ENCODE measurements at regions not wholly inside any gene's neighbourhood (a gene's known extent, or its start where the extent isn't known, plus 50 kb on each side); places are given as distances from the start of the nearest gene placed in this dataset.

DNA sequence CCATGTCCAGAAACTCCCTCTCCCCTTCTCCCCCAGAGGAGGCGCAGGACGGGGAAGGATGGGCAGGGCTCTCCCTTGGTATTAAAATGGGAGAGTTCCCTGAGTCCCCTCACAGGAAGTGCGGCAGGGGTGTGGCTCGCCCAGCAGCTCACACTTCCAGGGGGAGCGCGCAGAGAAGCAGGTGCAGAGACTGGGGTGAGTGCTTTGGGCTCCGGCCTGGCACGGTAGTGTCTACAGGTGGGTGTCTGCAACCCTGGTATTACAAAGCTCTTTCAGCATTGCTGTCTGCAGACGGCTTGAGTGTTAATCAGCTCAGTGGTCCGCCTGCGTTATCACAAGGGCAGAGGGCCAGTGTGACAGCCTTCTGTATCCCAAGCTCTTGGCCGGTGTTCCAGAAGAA is 114.9 kb upstream of the FBXL7 start:
- DNase-seq (ENCODE audit: insufficient read length, low spot score) (no peak), FAIRE-seq (no peak)
- TF ChIP-seq, protein P1, sequence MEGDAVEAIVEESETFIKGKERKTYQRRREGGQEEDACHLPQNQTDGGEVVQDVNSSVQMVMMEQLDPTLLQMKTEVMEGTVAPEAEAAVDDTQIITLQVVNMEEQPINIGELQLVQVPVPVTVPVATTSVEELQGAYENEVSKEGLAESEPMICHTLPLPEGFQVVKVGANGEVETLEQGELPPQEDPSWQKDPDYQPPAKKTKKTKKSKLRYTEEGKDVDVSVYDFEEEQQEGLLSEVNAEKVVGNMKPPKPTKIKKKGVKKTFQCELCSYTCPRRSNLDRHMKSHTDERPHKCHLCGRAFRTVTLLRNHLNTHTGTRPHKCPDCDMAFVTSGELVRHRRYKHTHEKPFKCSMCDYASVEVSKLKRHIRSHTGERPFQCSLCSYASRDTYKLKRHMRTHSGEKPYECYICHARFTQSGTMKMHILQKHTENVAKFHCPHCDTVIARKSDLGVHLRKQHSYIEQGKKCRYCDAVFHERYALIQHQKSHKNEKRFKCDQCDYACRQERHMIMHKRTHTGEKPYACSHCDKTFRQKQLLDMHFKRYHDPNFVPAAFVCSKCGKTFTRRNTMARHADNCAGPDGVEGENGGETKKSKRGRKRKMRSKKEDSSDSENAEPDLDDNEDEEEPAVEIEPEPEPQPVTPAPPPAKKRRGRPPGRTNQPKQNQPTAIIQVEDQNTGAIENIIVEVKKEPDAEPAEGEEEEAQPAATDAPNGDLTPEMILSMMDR (IDR thresholded peaks at IDR 0.05; ENCODE audit: insufficient read depth, missing control alignments): no peak

DNA sequence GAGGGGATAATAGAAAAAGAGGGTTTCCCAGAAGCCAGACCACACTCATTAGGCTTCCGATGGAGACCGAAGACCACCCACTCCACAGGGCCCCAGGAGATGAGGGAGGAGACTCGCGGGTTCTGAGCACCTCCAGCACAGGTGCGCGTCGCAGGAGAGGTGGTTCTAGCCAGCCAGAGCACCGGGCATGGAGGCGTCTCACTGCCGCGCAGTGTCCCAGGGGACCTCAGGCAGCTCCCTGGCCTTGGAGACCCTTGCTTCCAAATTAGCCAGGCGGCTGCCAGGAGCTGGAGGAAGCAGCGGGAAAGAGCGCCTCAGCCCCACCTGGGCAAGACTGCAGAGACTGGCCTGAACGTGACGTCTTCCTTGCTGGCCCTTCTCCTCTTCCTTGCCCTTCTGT is 115.4 kb upstream of the FBXL7 start:
- TF ChIP-seq, protein P1 (IDR thresholded peaks at IDR 0.05; ENCODE audit: insufficient read depth, missing control alignments): no peak
- FAIRE-seq: no peak
- DNase-seq (ENCODE audit: insufficient read length, low spot score): no peak

DNA sequence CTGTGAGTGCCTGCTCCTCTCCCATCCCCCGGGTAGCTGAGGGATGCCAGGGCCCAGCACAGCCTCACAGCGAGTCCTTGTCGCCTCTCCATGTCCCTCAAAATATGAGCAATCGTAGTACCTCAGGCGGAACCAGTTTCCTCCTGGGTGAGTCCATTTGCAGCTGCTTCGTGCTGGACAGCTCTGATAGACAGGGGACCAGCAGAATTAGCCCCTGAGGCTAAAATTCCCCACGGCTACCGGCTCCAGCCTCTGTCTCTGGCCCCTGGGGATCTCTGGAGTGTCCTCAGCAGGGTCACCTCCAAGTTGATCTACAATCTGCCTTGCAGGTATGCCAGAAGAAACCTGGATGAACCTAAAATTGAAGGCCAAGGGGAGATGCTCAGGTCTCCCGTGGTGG is 115.8 kb upstream of the FBXL7 start:
- no peak for FAIRE-seq
- no peak for DNase-seq (ENCODE audit: insufficient read length, low spot score)
- TF ChIP-seq, protein P1 (IDR thresholded peaks at IDR 0.05; ENCODE audit: insufficient read depth, missing control alignments): no peak

DNA sequence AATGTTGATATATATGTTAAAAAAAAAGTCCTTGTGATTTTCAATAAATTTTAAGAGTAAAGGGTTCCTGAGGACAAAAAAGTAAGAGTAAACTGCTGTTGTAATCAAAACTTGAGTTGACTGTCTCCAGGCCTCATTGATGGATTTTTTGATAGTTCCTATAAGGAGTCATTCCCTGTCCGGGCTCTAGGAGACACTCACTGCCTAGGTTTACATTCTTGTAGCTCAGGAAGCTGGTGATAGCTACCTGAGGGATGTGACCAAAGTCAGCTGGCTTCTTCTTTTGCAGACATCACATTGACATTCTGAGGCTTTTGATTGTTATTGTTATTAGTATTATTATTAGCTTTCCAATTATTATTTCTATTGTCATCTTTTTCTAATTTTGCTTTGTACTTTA is 116.5 kb upstream of the FBXL7 start:
- TF ChIP-seq, protein P1 (IDR thresholded peaks at IDR 0.05; ENCODE audit: insufficient read depth, missing control alignments): peak; percentile 1
- DNase-seq (ENCODE audit: insufficient read length, low spot score): no peak
- no peak for FAIRE-seq

DNA sequence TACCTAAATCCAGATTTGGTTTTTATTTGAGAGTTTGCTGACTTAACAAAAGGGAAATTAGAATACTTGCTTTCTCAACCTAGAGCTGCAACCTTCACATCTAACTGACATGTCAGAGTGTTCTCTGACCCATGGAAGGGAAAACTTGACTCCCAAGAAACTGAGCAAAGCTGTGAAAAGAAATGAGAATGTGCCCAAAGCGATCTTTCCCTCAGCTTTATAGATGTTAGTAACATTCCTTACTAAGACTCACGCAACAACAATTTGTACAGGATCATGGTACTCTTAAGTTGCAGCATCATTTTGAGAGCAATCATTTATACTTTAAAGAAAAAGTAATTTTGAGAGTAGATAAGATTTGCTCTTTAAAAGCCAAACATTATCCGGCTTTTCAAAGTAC is 117.0 kb upstream of the FBXL7 start:
- DNase-seq (ENCODE audit: insufficient read length, low spot score) (no peak), FAIRE-seq (no peak)
- TF ChIP-seq, protein P1 (IDR thresholded peaks at IDR 0.05; ENCODE audit: insufficient read depth, missing control alignments): no peak

DNA sequence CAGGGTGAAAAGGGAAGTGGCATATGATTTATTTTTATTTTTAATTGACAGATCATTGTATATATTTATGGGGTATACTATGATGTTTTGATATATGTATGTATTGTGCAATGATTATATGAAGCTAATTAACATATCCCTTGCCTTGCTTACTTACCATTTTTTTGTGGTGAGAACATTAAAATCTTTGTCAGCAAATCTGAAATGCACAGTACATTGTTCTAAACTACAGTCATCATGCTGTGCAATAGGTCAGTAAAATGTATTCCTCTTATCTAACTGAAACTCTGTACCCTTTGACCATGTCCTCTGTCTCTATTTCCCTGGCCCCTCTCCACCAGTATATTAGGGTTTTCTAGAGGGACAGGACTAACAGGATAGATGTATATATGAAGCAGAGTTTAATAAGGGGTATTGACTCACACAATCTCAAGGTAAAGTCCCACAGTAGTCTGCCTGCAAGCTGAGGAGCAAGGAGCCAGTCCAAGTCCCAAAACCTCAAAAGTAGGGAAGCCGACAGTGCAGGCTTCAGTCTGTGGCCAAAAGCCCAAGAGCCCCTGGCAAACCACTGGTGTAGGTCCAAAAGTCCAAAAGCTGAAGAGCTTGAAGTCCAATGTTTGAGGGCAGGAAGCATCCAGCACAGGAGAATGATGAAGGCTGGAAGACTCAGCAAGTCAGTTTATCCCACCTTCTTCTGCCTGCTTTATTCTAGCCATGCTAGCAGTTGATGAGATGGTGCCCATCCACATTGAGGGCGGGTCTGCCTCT is 122.2 kb upstream of the FBXL7 start:
- no peak for DNase-seq (ENCODE audit: insufficient read length, low spot score)
- TF ChIP-seq, protein P1 (IDR thresholded peaks at IDR 0.05; ENCODE audit: insufficient read depth, missing control alignments): no peak
- FAIRE-seq: no peak

DNA sequence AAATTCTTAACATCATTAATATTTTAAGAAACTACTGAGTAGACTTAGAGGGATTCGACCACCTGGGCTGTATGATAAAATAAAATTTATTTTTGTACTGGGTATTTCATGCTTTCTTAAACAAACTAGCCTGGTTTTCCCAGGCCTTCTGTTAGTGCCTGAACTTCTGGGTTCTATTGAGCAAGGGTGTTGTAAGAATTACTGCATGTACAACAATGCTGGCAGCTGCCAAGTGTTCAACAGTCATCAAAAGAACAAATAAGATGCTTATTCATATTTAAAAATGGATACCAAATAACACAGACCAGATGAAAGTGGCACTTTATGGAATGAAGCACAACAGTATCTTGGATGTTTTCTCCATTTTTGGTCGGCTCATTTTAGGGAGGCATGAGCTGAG is 123.2 kb upstream of the FBXL7 start:
- FAIRE-seq (no peak), DNase-seq (ENCODE audit: insufficient read length, low spot score) (no peak)
- TF ChIP-seq, protein P1 (IDR thresholded peaks at IDR 0.05; ENCODE audit: insufficient read depth, missing control alignments): no peak
